Rectal smooth muscle tissue (tissue), 1 donor: ENCODE measurements at regions not wholly inside any gene's neighbourhood (a gene's known extent, or its start where the extent isn't known, plus 50 kb on each side); places are given as distances from the start of the nearest gene placed in this dataset.
"Not testable (repeated sequence)": the region's sequence is repeated elsewhere in the genome, so short reads cannot be mapped to it uniquely, and the experiment has no call there.

Source experiments
- H3K27ac ChIP-seq: one replicate; pipeline ENCODE4 v1.7.0; 2013; ENCODE audit warnings: low read depth, low read length, inconsistent platforms
- H3K27me3 ChIP-seq: one replicate; pipeline ENCODE4 v1.7.0; 2013; ENCODE audit warnings: low read length; ENCODE audit not compliant: control insufficient read depth, insufficient read depth
- H3K36me3 ChIP-seq: one replicate; pipeline ENCODE4 v1.7.0; 2013; ENCODE audit warnings: low read length; ENCODE audit not compliant: control insufficient read depth, insufficient read depth
- H3K4me1 ChIP-seq: one replicate; pipeline ENCODE4 v1.7.0; 2013; ENCODE audit warnings: low read length; ENCODE audit not compliant: control insufficient read depth, insufficient read depth
- H3K4me3 ChIP-seq: one replicate; pipeline ENCODE4 v1.7.0; 2013; ENCODE audit warnings: low read length
- H3K9ac ChIP-seq: one replicate; pipeline ENCODE4 v1.7.0; 2013; ENCODE audit warnings: low read length

- no peak overlapping the region for H3K4me3 ChIP-seq
- H3K4me1 ChIP-seq: no peaks in the 10 kb centered on the region
- H3K36me3 ChIP-seq: no peaks in the 10 kb centered on the region
- H3K27ac ChIP-seq: no peak overlapping the region
- H3K27me3 ChIP-seq: no peaks in the 10 kb centered on the region
- H3K9ac ChIP-seq: no peak overlapping the region
Measured at GRCh38 chr6:2581611-2582010, 169.1 kb downstream of the MYLK4 start.

GRCh38 chr6:2581011-2581410, 169.7 kb downstream of the MYLK4 start:
- Histone ChIP-seq H3K4me3 (no peak overlapping the region), H3K36me3 (no peaks in the 10 kb centered on the region), H3K9ac (no peak overlapping the region), H3K27me3 (no peaks in the 10 kb centered on the region), H3K4me1 (no peaks in the 10 kb centered on the region), H3K27ac (no peak overlapping the region)

GRCh38 chr6:2579804-2580570, 170.7 kb downstream of the MYLK4 start:
- H3K27ac ChIP-seq: no peak overlapping the region
- H3K9ac ChIP-seq: no peak overlapping the region
- H3K4me1 ChIP-seq: no peaks in the 10 kb centered on the region
- no peaks in the 10 kb centered on the region for H3K36me3 ChIP-seq
- no peaks in the 10 kb centered on the region for H3K27me3 ChIP-seq
- no peak overlapping the region for H3K4me3 ChIP-seq

- no peak overlapping the region for H3K9ac ChIP-seq
- no peak overlapping the region for H3K4me3 ChIP-seq
- H3K27me3 ChIP-seq: no peaks in the 10 kb centered on the region
- H3K36me3 ChIP-seq: no peaks in the 10 kb centered on the region
- no peak overlapping the region for H3K27ac ChIP-seq
- no peaks in the 10 kb centered on the region for H3K4me1 ChIP-seq
Measured at GRCh38 chr6:2579241-2579761, 171.4 kb downstream of the MYLK4 start.

- Histone ChIP-seq H3K27ac (no peak overlapping the region), H3K27me3 (no peaks in the 10 kb centered on the region), H3K9ac (no peak overlapping the region), H3K36me3 (no peaks in the 10 kb centered on the region), H3K4me3 (no peak overlapping the region), H3K4me1 (no peaks in the 10 kb centered on the region)
Measured at GRCh38 chr6:2578767-2579166, 172.0 kb downstream of the MYLK4 start.

- Histone ChIP-seq H3K27me3 (no peaks in the 10 kb centered on the region), H3K36me3 (no peaks in the 10 kb centered on the region), H3K4me1 (no peaks in the 10 kb centered on the region), H3K9ac (no peak overlapping the region), H3K4me3 (no peak overlapping the region), H3K27ac (no peak overlapping the region)
Measured at GRCh38 chr6:2576499-2576898, 174.2 kb downstream of the MYLK4 start.

- Histone ChIP-seq H3K27ac (no peak overlapping the region), H3K27me3 (no peaks in the 10 kb centered on the region), H3K4me1 (no peaks in the 10 kb centered on the region), H3K36me3 (no peaks in the 10 kb centered on the region), H3K4me3 (no peak overlapping the region), H3K9ac (no peak overlapping the region)
Measured at GRCh38 chr6:2575236-2575635, 175.5 kb downstream of the MYLK4 start.

- not testable (repeated sequence) for H3K9ac ChIP-seq, H3K36me3 ChIP-seq, H3K4me1 ChIP-seq, H3K27me3 ChIP-seq, H3K4me3 ChIP-seq, H3K27ac ChIP-seq
Measured at GRCh38 chr6:2569420-2569819, 181.3 kb downstream of the MYLK4 start.

GRCh38 chr6:2566048-2566447, 184.7 kb downstream of the MYLK4 start:
- Histone ChIP-seq H3K27ac (no peak overlapping the region), H3K4me1 (no peaks in the 10 kb centered on the region), H3K9ac (no peak overlapping the region), H3K36me3 (no peaks in the 10 kb centered on the region), H3K4me3 (no peak overlapping the region), H3K27me3 (no peaks in the 10 kb centered on the region)

- H3K9ac ChIP-seq: no peak overlapping the region
- no peak overlapping the region for H3K4me3 ChIP-seq
- no peaks in the 10 kb centered on the region for H3K4me1 ChIP-seq
- no peak overlapping the region for H3K27ac ChIP-seq
- H3K36me3 ChIP-seq: no peaks in the 10 kb centered on the region
- no peaks in the 10 kb centered on the region for H3K27me3 ChIP-seq
Measured at GRCh38 chr6:2565499-2565898, 185.2 kb downstream of the MYLK4 start.

GRCh38 chr6:2563635-2564034, 187.1 kb downstream of the MYLK4 start:
- Histone ChIP-seq H3K9ac (no peak overlapping the region), H3K4me1 (no peaks in the 10 kb centered on the region), H3K27me3 (no peaks in the 10 kb centered on the region), H3K4me3 (no peak overlapping the region), H3K36me3 (no peaks in the 10 kb centered on the region), H3K27ac (no peak overlapping the region)

- Histone ChIP-seq H3K27ac (no peak overlapping the region), H3K27me3 (no peaks in the 10 kb centered on the region), H3K36me3 (no peaks in the 10 kb centered on the region), H3K9ac (no peak overlapping the region), H3K4me1 (no peaks in the 10 kb centered on the region), H3K4me3 (no peak overlapping the region)
Measured at GRCh38 chr6:2562721-2563451, 187.8 kb downstream of the MYLK4 start.
